ENCODE measurements at regions not wholly inside any gene's neighbourhood (a gene's known extent, or its start where the extent isn't known, plus 50 kb on each side); places are given as distances from the start of the nearest gene placed in this dataset.

GRCh38 chr11:130710497-130711012 lies 205.7 kb downstream of the SNX19 start:
- Histone ChIP-seq H3K27me3 (no peaks in the 10 kb centered on the region), H3K9me3 (no peaks in the 10 kb centered on the region), H3K4me1 (no peaks in the 10 kb centered on the region), H3K27ac (no peak overlapping the region), H3K4me3 (no peak overlapping the region), H3K36me3 (no peaks in the 10 kb centered on the region)
- DNase-seq = no peak
- TF ChIP-seq POLR2A (IDR thresholded peaks at IDR 0.05) = no peak
- TF ChIP-seq, protein P1, sequence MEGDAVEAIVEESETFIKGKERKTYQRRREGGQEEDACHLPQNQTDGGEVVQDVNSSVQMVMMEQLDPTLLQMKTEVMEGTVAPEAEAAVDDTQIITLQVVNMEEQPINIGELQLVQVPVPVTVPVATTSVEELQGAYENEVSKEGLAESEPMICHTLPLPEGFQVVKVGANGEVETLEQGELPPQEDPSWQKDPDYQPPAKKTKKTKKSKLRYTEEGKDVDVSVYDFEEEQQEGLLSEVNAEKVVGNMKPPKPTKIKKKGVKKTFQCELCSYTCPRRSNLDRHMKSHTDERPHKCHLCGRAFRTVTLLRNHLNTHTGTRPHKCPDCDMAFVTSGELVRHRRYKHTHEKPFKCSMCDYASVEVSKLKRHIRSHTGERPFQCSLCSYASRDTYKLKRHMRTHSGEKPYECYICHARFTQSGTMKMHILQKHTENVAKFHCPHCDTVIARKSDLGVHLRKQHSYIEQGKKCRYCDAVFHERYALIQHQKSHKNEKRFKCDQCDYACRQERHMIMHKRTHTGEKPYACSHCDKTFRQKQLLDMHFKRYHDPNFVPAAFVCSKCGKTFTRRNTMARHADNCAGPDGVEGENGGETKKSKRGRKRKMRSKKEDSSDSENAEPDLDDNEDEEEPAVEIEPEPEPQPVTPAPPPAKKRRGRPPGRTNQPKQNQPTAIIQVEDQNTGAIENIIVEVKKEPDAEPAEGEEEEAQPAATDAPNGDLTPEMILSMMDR (IDR thresholded peaks at IDR 0.05) = no peak
- intact Hi-C loops (cut with DNase I; ENCODE audit: low total_unique reads) = no loop called here

- Histone ChIP-seq H3K4me1 (no peaks in the 10 kb centered on the region), H3K36me3 (no peaks in the 10 kb centered on the region), H3K27ac (no peak overlapping the region), H3K4me3 (no peak overlapping the region), H3K27me3 (no peaks in the 10 kb centered on the region), H3K9me3 (no peaks in the 10 kb centered on the region)
- intact Hi-C loops (cut with DNase I; ENCODE audit: low total_unique reads) = no loop called here
- DNase-seq = no peak
- no peak for TF ChIP-seq POLR2A (IDR thresholded peaks at IDR 0.05)
- TF ChIP-seq, protein P1 (IDR thresholded peaks at IDR 0.05) = no peak
Observed at GRCh38 chr11:130711193-130711592, 205.1 kb downstream of the SNX19 start.

- TF ChIP-seq, protein P1 (IDR thresholded peaks at IDR 0.05) = no peak
- no peak for TF ChIP-seq POLR2A (IDR thresholded peaks at IDR 0.05)
- Histone ChIP-seq H3K27ac (no peak overlapping the region), H3K27me3 (no peaks in the 10 kb centered on the region), H3K9me3 (no peaks in the 10 kb centered on the region), H3K4me3 (no peak overlapping the region), H3K36me3 (no peaks in the 10 kb centered on the region), H3K4me1 (no peaks in the 10 kb centered on the region)
- intact Hi-C loops (cut with DNase I; ENCODE audit: low total_unique reads) = no loop called here
- no peak for DNase-seq
Observed at GRCh38 chr11:130712480-130712879, 203.8 kb downstream of the SNX19 start.

DNA sequence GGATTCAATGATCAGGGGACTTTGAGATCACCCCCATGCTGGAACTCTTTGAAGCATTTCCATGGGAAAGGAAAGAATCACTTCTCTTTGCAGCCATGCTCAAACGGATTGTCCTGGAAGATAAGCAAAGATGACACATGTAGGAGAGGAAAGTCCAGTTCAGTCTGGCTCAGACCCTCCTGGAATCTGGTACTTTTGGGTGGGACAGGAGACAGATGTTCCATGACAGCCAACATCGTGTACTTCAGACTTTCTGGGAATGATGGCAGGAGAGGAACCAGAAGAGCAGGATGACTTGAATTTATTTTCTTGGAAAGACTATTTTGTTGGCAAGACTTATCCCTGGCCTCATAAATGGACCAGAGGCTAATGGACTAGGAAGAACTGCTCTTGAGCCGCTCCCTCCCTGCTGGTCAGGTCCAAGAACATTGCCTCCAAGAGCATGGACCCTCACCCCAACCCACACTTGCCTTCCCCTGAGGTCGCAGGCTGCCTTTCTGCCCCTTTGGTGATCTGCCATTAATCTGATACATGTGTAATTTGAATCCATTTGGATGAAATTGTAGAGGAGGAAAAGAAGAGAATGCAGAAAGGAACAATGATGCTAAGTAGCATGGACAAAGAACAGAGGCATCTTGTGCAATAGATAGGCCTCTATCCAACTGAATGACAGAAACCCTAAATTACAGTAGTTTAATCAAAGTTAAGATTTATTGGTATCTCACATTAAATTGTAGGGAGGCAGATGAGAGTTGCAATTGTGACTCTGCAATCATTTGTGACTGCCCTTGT lies 201.0 kb downstream of the SNX19 start:
- no peaks in the 10 kb centered on the region for H3K9me3 ChIP-seq
- H3K4me1 ChIP-seq = no peaks in the 10 kb centered on the region
- TF ChIP-seq, protein P1 (IDR thresholded peaks at IDR 0.05) = no peak
- TF ChIP-seq POLR2A (IDR thresholded peaks at IDR 0.05) = no peak
- no peak overlapping the region for H3K4me3 ChIP-seq
- H3K27me3 ChIP-seq = no peaks in the 10 kb centered on the region
- intact Hi-C loops (cut with DNase I; ENCODE audit: low total_unique reads) = no loop called here
- peak in 1 of 2 donors; percentile 49 for DNase-seq
- no peak overlapping the region for H3K27ac ChIP-seq
- no peaks in the 10 kb centered on the region for H3K36me3 ChIP-seq

DNA sequence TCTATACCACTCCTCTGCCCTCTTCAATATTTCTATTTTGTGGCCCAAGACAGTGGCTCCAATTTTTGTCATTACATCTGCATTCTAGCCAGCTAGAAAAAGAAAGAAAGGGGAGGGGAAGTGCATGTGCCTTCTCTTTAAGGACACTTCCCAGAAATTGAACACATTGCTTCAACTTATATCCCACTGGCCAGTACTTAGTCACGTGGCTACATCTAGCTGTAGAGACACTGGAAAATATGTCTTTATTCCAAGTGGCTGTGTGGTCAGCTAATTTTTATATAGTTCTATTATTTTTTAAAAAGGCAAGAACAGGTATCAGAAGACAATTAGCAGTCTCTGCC lies 200.4 kb downstream of the SNX19 start:
- H3K9me3 ChIP-seq = no peaks in the 10 kb centered on the region
- no peak for TF ChIP-seq POLR2A (IDR thresholded peaks at IDR 0.05)
- TF ChIP-seq, protein P1 (IDR thresholded peaks at IDR 0.05) = no peak
- H3K4me3 ChIP-seq = no peak overlapping the region
- no peak overlapping the region for H3K27ac ChIP-seq
- H3K4me1 ChIP-seq = no peaks in the 10 kb centered on the region
- no peak for DNase-seq
- intact Hi-C loops (cut with DNase I; ENCODE audit: low total_unique reads) = no loop called here
- no peaks in the 10 kb centered on the region for H3K36me3 ChIP-seq
- no peaks in the 10 kb centered on the region for H3K27me3 ChIP-seq

Measured in uterus (tissue), 3 donors.